D721Med (cell line): ENCODE measurements at regions not wholly inside any gene's neighbourhood (a gene's known extent, or its start where the extent isn't known, plus 50 kb on each side); places are given as distances from the start of the nearest gene placed in this dataset.

Source experiments
- DNase-seq: peaks from one replicate; pipeline ENCODE4 v3.0.0; 2011; ENCODE audit warnings: low spot score; ENCODE audit not compliant: insufficient read length
- FAIRE-seq: peaks from 2 replicates; lab custom pipeline; 2011; peaks lifted over from hg19 to GRCh38; lab: Jason Lieb, UNC
- CTCF ChIP-seq: IDR thresholded peaks from 2 replicates; pipeline ENCODE4 v1.5.1; 2012; ENCODE audit warnings: mild to moderate bottlenecking, control low read depth; ENCODE audit not compliant: insufficient read depth; ENCODE audit errors: missing control alignments

GRCh38 chr1:94694226-94694915 lies 125.8 kb upstream of the SLC44A3 start:
- no peak for DNase-seq
- no peak for TF ChIP-seq CTCF
- no peak for FAIRE-seq

- no peak for FAIRE-seq
- TF ChIP-seq CTCF: no peak
- no peak for DNase-seq
Observed at GRCh38 chr1:94693435-94693834, 126.7 kb upstream of the SLC44A3 start.

- no peak for DNase-seq
- FAIRE-seq: no peak
- no peak for TF ChIP-seq CTCF
Observed at GRCh38 chr1:94693029-94693428, 127.1 kb upstream of the SLC44A3 start.

- no peak for FAIRE-seq
- DNase-seq: no peak
- no peak for TF ChIP-seq CTCF
Observed at GRCh38 chr1:94688646-94689045, 131.5 kb upstream of the SLC44A3 start.

GRCh38 chr1:94686882-94687281 lies 133.3 kb upstream of the SLC44A3 start:
- FAIRE-seq: no peak
- TF ChIP-seq CTCF: no peak
- no peak for DNase-seq

DNA sequence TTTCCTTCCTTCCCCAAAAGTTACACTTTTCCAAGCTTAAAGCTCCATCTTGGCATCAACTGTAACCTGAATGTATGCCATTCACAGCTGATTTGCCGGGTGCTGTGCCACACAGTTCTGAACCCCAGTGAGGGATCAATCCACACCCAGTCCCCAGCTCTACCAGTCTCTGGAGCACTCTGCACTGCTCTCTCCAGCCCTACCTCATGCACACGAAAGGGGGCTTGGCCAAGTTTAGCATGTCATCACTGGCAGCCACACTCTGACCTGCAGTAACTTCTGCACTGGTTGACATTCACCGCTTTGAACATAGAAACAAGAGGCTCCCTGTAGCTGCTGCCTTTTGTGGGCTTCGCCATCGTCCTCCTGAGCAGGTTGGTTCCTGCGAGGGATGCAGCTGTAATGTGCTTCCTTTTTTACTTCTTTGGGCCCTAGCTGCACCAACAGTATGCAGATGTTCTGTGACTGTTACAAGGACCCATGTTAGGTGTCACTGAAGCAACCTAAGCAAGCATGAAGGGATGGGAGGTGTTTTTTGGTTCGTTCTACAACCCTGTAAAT lies 135.4 kb upstream of the SLC44A3 start:
- no peak for TF ChIP-seq CTCF
- DNase-seq (no peak), FAIRE-seq (no peak)

- TF ChIP-seq CTCF: no peak
- DNase-seq: no peak
- no peak for FAIRE-seq
Observed at GRCh38 chr1:94683886-94684285, 136.3 kb upstream of the SLC44A3 start.
